ENCODE measurements at regions not wholly inside any gene's neighbourhood (a gene's known extent, or its start where the extent isn't known, plus 50 kb on each side); places are given as distances from the start of the nearest gene placed in this dataset.

GRCh38 chr10:128572696-128573095 is 446.5 kb upstream of the MKI67 start:
- TF ChIP-seq SIN3A (IDR thresholded peaks at IDR 0.05; ENCODE audit: borderline replicate concordance, insufficient read depth, low read length) (no peak), REST (IDR thresholded peaks at IDR 0.05; ENCODE audit: insufficient read depth in 1 of 2, low read depth in 2 of 2, low read length in 2 of 2) (no peak), TAF1 (IDR thresholded peaks at IDR 0.05; ENCODE audit: borderline replicate concordance, insufficient read depth, low read length) (no peak), POLR2AphosphoS5 (IDR thresholded peaks at IDR 0.05; ENCODE audit: low read depth, low read length) (no peak), FOXP2 (optimal IDR thresholded peaks at IDR 0.05; ENCODE audit: borderline replicate concordance, extremely low read depth, extremely low read length, insufficient read depth) (no peak)

GRCh38 chr10:128573281-128573845 is 447.1 kb upstream of the MKI67 start:
- TF ChIP-seq TAF1 (IDR thresholded peaks at IDR 0.05; ENCODE audit: borderline replicate concordance, insufficient read depth, low read length) (no peak), REST (IDR thresholded peaks at IDR 0.05; ENCODE audit: insufficient read depth in 1 of 2, low read depth in 2 of 2, low read length in 2 of 2) (no peak), SIN3A (IDR thresholded peaks at IDR 0.05; ENCODE audit: borderline replicate concordance, insufficient read depth, low read length) (no peak), FOXP2 (optimal IDR thresholded peaks at IDR 0.05; ENCODE audit: borderline replicate concordance, extremely low read depth, extremely low read length, insufficient read depth) (no peak), POLR2AphosphoS5 (IDR thresholded peaks at IDR 0.05; ENCODE audit: low read depth, low read length) (no peak)

GRCh38 chr10:128573986-128574385 is 447.8 kb upstream of the MKI67 start:
- TF ChIP-seq SIN3A (IDR thresholded peaks at IDR 0.05; ENCODE audit: borderline replicate concordance, insufficient read depth, low read length) (no peak), FOXP2 (optimal IDR thresholded peaks at IDR 0.05; ENCODE audit: borderline replicate concordance, extremely low read depth, extremely low read length, insufficient read depth) (no peak), REST (IDR thresholded peaks at IDR 0.05; ENCODE audit: insufficient read depth in 1 of 2, low read depth in 2 of 2, low read length in 2 of 2) (no peak), TAF1 (IDR thresholded peaks at IDR 0.05; ENCODE audit: borderline replicate concordance, insufficient read depth, low read length) (no peak), POLR2AphosphoS5 (IDR thresholded peaks at IDR 0.05; ENCODE audit: low read depth, low read length) (no peak)

GRCh38 chr10:128574581-128575210 is 448.5 kb upstream of the MKI67 start:
- no peak for TF ChIP-seq POLR2AphosphoS5 (IDR thresholded peaks at IDR 0.05; ENCODE audit: low read depth, low read length)
- TF ChIP-seq TAF1 (IDR thresholded peaks at IDR 0.05; ENCODE audit: borderline replicate concordance, insufficient read depth, low read length) = no peak
- no peak for TF ChIP-seq SIN3A (IDR thresholded peaks at IDR 0.05; ENCODE audit: borderline replicate concordance, insufficient read depth, low read length)
- no peak for TF ChIP-seq REST (IDR thresholded peaks at IDR 0.05; ENCODE audit: insufficient read depth in 1 of 2, low read depth in 2 of 2, low read length in 2 of 2)
- TF ChIP-seq FOXP2 (optimal IDR thresholded peaks at IDR 0.05; ENCODE audit: borderline replicate concordance, extremely low read depth, extremely low read length, insufficient read depth) = no peak

Data from PFSK-1 (cell line).